ENCODE measurements at regions not wholly inside any gene's neighbourhood (a gene's known extent, or its start where the extent isn't known, plus 50 kb on each side); places are given as distances from the start of the nearest gene placed in this dataset.

- TF ChIP-seq, protein P1, sequence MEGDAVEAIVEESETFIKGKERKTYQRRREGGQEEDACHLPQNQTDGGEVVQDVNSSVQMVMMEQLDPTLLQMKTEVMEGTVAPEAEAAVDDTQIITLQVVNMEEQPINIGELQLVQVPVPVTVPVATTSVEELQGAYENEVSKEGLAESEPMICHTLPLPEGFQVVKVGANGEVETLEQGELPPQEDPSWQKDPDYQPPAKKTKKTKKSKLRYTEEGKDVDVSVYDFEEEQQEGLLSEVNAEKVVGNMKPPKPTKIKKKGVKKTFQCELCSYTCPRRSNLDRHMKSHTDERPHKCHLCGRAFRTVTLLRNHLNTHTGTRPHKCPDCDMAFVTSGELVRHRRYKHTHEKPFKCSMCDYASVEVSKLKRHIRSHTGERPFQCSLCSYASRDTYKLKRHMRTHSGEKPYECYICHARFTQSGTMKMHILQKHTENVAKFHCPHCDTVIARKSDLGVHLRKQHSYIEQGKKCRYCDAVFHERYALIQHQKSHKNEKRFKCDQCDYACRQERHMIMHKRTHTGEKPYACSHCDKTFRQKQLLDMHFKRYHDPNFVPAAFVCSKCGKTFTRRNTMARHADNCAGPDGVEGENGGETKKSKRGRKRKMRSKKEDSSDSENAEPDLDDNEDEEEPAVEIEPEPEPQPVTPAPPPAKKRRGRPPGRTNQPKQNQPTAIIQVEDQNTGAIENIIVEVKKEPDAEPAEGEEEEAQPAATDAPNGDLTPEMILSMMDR (IDR thresholded peaks at IDR 0.05): no peak
- no peak for TF ChIP-seq POLR2AphosphoS5 (IDR thresholded peaks at IDR 0.05)
Measured at GRCh38 chr9:93895535-93895934, 59.6 kb downstream of the BARX1 start.

All from stomach (tissue), 4 donors.